ENCODE measurements at regions not wholly inside any gene's neighbourhood (a gene's known extent, or its start where the extent isn't known, plus 50 kb on each side); places are given as distances from the start of the nearest gene placed in this dataset.
"Not testable (repeated sequence)": the region's sequence is repeated elsewhere in the genome, so short reads cannot be mapped to it uniquely, and the experiment has no call there.

GRCh38 chr6:27544612-27545260, 71.8 kb upstream of the ZNF184 start:
- DNase-seq (ENCODE audit: low read depth in 2 of 2) = no peak

- DNase-seq (ENCODE audit: low read depth in 2 of 2) = not testable (repeated sequence)
Observed at GRCh38 chr6:27544135-27544534, 71.2 kb upstream of the ZNF184 start.

GRCh38 chr6:27542485-27542884, 69.6 kb upstream of the ZNF184 start:
- no peak for DNase-seq (ENCODE audit: low read depth in 2 of 2)

- DNase-seq (ENCODE audit: low read depth in 2 of 2) = no peak
Observed at GRCh38 chr6:27541933-27542297, 69.0 kb upstream of the ZNF184 start.

- no peak for DNase-seq (ENCODE audit: low read depth in 2 of 2)
Observed at GRCh38 chr6:27541212-27541932, 68.5 kb upstream of the ZNF184 start.

GRCh38 chr6:27539551-27539950, 66.6 kb upstream of the ZNF184 start:
- no peak for DNase-seq (ENCODE audit: low read depth in 2 of 2)

- DNase-seq (ENCODE audit: low read depth in 2 of 2) = no peak
Observed at GRCh38 chr6:27532820-27533538, 60.1 kb upstream of the ZNF184 start.

GRCh38 chr6:27531772-27532459, 59.0 kb upstream of the ZNF184 start:
- no peak for DNase-seq (ENCODE audit: low read depth in 2 of 2)

- not testable (repeated sequence) for DNase-seq (ENCODE audit: low read depth in 2 of 2)
Observed at GRCh38 chr6:27529796-27530195, 56.9 kb upstream of the ZNF184 start.

GRCh38 chr6:27528714-27529113, 55.8 kb upstream of the ZNF184 start:
- no peak for DNase-seq (ENCODE audit: low read depth in 2 of 2)

Measured in activated CD8-positive, alpha-beta memory T cell treated with anti-CD3 and anti-CD28 coated beads for 4 hours (primary cell).